Central memory CD4-positive, alpha-beta T cell (primary cell): ENCODE measurements at regions not wholly inside any gene's neighbourhood (a gene's known extent, or its start where the extent isn't known, plus 50 kb on each side); places are given as distances from the start of the nearest gene placed in this dataset.
"Not testable (repeated sequence)": the region's sequence is repeated elsewhere in the genome, so short reads cannot be mapped to it uniquely, and the experiment has no call there.

ENCODE experiments used
- DNase-seq: peaks from one replicate; pipeline ENCODE4 v3.0.0; 2022

DNA sequence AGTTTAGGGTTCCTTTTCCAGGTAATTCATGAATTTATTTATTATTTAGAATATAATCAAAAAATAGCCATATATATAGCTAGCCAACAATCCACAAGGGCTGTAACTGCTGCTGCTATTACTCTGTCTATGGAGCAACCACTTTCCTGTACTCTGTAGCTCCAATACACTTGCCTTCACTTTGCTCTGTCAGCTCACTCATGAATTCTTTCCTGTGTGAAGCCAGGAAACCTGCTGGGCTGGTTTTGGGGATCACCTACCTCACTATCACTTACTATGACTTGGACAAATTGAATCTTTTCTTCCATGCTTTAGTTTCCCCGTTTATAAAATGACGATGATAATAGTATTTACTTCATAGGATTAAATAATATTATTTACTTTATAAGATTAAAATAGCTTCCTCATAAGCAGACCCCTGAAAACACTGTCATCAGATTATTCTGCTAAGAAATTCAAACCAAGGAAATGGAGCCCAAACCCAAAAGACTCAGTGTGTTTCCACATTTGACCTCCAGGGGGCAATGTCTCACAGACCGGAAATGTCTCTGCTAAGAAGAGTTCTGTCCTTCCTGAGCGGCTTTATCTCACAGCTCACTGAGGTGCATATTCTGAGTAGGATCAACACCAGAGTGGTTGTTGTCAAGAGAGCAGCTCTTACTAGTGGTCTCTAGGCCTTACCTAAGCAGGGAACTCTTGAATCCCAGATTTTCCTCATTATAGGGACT lies 457.1 kb downstream of the DAD1 start:
- no peak for DNase-seq

- DNase-seq: no peak
Observed at GRCh38 chr14:22124073-22124613, 450.5 kb upstream of the OR4E1 start.

- DNase-seq: no peak
Observed at GRCh38 chr14:22122829-22123560, 449.4 kb upstream of the OR4E1 start.

- peak; percentile 20 for DNase-seq
Observed at GRCh38 chr14:22122227-22122818, 448.7 kb upstream of the OR4E1 start.

DNA sequence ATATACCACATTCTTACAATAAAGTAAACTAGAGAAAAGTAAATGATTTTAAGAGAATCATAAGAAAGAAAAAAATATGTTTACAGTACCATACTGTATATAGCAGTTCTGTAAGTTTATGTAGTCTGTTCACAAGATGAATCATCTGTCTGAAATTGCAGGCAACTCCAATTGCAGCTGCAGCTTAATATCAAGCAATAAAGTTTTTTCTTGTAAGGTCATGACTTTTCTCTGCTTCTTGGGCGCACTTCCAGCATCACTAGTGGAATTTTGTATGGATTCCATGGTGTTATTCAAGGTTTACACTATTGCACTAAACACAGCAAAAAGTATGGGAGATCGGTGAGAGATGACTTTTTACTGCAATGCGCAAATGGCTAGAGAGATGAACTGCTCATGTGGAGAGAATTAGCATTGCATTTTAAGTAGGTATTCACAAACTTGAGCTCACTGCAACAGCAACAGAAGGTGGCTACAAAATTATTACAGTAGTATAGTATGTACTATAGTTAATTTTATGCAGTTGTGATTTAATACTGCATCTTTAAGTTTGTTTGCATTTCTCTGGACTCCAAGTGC lies 445.4 kb upstream of the OR4E1 start:
- DNase-seq: no peak

DNA sequence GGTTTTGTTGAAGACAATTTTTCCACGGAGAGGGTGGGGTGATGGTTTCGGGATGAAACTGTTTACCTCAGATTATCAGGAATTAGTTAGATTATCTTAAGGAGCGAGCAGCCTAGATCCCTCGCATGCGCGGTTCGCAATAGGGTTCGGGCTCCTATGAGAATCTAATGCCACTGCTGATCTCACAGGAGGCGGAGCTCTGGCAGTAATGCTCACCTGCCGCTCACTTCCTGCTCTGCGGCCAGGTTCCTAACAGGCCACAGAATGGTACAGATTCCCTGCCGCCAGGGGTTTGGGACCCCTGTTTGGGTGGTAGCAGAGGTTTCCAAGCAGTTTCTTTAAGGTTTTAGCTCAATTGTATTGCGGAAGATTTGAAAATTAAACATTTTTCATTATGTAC lies 439.8 kb upstream of the OR4E1 start:
- DNase-seq: no peak

DNA sequence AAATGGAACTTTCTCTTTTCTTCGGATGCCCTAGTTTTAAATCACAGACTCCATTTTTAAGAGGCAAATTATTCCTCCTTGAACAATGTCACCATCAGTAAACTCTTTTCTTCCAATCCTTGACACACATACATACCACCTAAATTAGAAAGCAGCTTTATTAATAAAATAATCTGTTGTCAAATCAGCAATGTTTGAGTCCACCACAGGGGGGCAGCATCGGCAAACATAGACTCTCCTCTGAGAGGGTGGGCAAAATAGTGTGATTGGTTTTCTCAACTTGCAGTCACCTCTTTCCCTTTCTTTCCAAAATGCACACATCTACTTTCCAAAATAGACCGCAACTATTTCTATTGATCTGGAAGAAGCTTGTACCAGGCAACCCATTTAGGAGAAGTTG lies 438.4 kb upstream of the OR4E1 start:
- no peak for DNase-seq

DNA sequence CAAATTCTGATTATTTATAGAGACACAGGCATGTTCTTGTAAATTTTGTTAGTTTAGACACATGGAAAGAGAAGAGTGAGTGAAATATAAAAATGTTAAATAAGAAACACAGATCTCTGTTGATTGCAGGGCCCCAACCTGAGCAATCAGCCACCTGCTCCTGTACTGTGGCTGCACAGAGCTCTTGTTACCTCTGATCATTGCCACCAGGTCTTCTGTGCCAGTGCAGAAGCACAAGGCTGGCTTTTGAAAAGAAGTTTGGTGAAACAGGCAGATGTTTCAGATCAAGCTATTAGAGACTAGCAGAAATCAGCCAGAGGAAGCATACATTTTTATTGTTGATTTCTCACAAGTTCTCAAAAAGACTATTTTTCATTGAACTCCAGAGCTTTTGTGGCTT lies 434.1 kb upstream of the OR4E1 start:
- no peak for DNase-seq

DNA sequence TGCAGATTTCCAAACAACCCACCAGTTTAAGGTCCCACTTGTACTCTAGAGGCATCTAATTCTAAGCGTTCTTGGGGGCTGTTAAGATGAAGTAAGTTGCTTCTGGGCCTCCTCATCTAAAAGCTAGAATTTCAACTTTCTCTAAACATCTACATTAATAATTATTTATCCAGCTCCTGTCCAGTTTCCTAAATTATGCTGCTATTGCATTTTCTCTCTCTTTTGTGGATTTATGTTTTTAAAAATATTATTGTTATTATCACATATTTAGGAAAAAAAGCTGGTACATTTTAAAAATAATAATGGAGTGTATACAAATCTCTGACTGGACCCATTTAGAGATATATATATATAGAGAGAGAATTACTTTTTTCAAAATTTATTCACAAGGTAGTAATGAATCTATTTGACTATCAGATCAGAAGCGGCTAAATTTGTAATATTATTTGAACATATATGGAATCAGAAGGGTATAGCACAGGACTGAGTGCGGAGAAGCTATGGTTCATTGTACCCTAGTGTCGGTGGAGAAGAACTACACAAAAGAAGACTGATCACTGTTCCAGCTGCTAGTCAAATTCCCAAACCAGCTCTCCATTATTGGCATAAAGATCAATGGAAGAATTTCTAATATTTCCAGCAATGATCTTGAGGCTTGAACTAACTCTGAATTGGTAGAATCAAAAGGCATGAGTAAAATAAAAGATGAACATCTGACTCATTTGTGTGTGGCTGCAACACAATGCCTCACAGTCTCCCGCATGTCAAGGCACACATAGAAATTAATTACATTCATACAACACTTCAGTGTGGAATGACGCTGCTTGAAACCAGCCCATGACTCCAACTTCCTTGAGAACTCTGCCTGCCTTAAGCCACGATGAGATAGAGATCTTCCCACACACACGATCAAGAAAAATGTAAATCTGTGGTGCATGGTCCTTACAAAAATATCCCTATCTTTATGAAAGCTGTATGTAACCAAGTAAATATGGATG lies 433.4 kb upstream of the OR4E1 start:
- DNase-seq: no peak

DNA sequence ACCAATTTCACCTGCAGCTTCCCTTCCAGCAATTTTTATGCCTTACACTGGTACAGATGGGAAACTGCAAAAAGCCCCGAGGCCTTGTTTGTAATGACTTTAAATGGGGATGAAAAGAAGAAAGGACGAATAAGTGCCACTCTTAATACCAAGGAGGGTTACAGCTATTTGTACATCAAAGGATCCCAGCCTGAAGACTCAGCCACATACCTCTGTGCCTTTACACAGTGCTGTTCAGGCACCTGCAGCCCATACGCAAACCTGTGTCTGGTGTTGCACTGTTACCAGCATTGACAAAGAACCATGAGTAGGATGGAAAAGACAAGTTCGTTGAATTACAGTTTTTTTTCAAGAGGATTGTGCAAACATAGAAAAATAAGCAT lies 432.0 kb upstream of the OR4E1 start:
- no peak for DNase-seq

- no peak for DNase-seq
Observed at GRCh38 chr14:22105006-22105623, 431.5 kb upstream of the OR4E1 start.

DNA sequence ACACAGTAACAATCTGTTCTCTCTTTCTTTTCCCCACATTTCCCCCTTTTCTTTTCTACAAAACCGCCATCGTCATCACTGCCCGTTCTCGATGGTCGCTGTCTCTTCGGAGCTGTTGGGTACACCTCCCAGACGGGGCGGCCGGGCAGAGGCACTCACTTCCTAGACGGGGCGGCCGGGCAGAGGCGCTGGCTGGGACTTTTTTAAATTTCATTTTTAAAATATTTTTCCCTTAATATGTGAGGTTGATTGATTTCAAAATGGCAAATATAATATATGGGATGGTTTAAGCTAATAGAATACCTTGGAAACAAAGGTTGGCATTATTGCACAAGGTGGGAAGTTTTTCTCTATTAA lies 427.1 kb upstream of the OR4E1 start:
- DNase-seq: not testable (repeated sequence)

DNA sequence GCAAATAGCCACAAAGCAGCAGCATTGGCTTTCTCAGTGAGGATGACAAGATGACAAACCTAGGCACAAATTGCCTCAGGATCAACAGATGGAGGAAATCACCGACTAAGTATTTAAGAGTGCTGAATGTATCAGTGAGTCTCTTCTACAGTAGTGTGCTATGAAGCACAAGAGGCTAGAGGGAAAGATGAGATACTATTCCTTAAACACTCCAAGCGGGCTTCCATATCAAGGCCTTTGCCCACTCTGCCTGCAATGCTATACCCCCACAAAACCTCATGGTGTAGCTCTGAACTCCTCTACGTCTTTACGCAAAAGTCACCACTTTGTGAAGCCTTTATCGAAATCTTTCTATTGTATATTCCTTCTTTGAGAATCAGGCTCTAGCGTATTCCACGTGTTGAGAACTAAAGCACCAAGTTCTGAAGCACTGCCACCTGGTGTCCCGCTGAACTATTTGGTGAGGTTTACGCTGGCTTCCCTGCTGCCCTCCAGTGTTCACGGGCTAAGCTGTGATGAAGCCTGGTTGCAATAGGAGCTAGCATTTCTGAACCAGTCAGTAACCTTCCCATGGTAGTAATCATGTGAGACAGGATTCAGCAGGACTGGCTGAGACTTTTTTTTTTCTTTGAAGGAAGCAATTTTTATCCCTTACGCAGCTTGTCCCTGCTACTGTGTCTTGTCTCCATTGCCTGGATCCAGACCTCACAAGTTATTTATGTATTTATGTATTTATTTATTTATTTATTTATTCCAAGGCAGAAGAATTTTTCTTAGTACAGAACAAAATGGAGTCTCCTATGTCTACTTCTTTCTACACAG lies 426.5 kb upstream of the OR4E1 start:
- peak; percentile 50 for DNase-seq

DNA sequence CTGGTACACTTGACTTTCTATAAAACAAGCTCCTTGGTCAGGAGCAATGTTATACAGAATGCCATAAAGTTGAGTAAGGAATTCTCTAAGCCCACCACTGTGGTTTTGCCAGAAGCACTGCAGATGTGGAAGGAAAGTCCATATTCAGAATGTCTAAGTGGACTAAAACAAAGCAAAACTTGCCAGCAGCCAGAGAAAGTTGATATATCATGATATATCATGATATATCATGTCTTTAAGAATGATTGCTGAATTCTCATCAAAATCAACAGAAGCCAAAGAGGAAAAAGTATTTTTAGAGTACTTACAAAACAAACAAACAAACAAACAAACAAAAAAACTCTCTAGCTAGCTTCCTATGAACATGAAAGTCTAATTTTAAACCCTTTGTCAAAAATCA lies 424.8 kb upstream of the OR4E1 start:
- no peak for DNase-seq

DNA sequence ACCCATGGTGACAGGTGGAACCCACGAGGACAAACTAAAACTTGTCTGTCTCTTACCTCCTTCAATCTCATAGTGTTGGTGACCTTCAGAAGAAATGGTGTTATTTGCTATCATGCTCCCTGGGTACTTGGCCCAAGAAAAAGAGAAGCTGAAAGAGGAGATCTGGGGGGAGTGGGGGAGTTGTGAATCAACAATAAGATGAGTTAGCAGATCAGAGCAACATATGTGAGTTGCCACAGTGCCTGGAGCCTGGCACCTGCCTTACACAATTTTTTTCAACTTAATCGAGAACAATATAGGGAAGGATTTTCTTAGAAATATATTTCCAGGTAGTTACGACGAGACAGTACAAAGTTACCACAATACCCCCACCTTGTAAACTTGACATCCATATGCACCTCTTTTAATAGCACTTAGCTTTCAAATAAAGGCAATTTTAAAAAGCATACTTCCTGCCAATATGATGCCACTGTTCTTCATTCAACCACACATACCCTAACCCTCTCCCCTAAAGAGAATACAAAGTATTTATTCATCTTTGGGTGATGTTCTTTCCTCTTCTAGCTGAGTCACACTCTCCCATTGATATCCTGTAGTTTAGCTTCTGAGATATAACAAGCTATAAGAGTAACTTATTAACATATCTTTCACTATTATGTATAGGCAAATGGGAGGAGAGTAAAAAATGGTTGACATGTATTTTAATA lies 424.1 kb upstream of the OR4E1 start:
- no peak for DNase-seq

DNA sequence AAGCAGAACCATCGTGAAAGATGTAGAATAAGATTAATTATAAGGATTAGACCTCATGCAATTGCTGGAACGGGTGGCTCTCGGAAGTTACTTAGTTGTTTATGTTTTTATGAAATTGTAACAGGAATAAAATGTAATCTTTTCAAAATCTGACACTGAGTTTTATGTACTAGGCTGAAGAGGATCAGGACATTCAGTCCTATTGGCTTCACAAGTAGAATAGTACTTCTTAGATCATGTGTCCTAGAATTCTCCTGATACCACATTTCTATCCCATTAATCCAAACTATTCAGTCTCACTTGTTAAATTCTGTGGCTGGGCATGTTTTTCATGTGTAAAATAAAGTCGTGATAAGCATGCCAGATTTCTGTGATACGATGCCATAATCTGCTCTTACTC lies 423.5 kb upstream of the OR4E1 start:
- no peak for DNase-seq

DNA sequence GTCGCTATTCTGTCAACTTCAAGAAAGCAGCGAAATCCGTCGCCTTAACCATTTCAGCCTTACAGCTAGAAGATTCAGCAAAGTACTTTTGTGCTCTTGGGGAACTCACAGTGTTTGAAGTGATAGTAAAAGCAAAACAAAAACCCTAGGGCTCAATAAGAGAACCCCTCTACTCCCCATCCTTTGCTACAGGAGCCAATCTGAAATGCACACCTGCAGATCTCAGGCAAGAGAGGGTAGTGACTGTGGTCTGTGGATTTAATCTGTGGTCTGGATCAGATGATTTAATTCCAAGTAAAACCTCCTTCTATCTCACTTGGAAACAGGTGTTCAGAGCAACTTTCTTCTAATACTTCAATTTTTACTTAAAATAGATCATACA lies 422.9 kb upstream of the OR4E1 start:
- peak; percentile 31 for DNase-seq

GRCh38 chr14:22095860-22096513 lies 422.4 kb upstream of the OR4E1 start:
- peak; percentile 33 for DNase-seq

- no peak for DNase-seq
Observed at GRCh38 chr14:22089940-22090339, 416.3 kb upstream of the OR4E1 start.
